ENCODE measurements at regions not wholly inside any gene's neighbourhood (a gene's known extent, or its start where the extent isn't known, plus 50 kb on each side); places are given as distances from the start of the nearest gene placed in this dataset.

GRCh38 chr14:101362529-101363260 lies 198.6 kb upstream of the DIO3 start:
- no peak for DNase-seq (ENCODE audit: extremely low read depth in 1 of 2, low read depth in 1 of 2)

DNA sequence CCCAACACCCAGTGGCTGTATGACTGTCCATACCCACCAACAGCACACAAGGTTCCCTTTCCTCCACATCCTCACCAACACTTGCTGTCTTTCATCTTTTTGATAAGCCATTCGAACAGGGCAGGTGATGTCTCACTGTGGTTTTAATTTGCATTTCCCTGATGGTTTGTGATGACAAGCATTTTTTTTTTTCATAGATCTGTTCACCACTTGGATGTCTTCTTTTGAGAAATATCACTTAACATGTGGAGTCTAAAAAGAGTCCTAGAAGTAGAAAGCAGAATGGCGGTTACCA lies 198.1 kb upstream of the DIO3 start:
- DNase-seq (ENCODE audit: extremely low read depth in 1 of 2, low read depth in 1 of 2), result no peak

GRCh38 chr14:101363880-101364391 lies 197.4 kb upstream of the DIO3 start:
- no peak for DNase-seq (ENCODE audit: extremely low read depth in 1 of 2, low read depth in 1 of 2)

GRCh38 chr14:101364503-101365328 lies 196.6 kb upstream of the DIO3 start:
- DNase-seq (ENCODE audit: extremely low read depth in 1 of 2, low read depth in 1 of 2), result no peak

DNA sequence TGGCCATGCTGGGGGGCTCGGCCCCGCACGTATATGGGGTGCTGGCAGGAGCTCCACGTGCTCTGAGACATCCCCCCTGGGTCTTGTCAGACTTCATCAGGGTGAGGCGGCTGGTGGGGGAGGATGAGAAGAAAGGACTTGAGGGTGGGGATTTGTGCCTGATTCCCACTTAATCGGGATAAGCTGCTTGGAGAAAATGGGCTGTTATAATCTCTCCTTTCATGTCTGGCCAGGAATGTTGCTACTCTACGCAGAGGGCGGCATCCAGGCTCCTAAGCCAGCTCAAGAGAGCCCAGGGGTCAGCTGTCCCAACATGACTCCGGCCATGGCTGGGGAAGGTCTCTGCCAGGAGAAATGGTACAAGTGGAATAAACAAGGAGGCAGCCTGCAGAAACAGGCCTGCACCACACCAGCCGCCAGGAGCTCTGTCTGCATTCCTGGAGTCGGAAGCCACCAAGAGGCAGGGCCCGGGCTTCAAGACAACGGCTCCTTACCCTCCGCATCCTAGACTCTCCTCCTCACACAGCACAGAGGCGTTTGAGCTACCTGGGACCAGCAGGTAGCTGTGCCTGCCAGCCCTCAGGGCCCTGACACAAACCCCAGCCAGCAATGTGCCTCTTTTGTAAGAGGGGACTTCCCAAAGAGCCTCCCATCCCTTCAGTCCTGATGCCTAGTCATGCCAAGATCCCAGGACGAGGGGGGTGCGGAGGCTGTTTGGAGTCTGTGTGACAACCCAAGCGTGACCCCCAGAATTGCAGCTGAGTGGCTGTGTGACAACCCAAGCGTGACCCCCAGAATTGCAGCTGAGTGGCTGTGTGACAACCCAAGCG lies 195.8 kb upstream of the DIO3 start:
- no peak for DNase-seq (ENCODE audit: extremely low read depth in 1 of 2, low read depth in 1 of 2)

DNA sequence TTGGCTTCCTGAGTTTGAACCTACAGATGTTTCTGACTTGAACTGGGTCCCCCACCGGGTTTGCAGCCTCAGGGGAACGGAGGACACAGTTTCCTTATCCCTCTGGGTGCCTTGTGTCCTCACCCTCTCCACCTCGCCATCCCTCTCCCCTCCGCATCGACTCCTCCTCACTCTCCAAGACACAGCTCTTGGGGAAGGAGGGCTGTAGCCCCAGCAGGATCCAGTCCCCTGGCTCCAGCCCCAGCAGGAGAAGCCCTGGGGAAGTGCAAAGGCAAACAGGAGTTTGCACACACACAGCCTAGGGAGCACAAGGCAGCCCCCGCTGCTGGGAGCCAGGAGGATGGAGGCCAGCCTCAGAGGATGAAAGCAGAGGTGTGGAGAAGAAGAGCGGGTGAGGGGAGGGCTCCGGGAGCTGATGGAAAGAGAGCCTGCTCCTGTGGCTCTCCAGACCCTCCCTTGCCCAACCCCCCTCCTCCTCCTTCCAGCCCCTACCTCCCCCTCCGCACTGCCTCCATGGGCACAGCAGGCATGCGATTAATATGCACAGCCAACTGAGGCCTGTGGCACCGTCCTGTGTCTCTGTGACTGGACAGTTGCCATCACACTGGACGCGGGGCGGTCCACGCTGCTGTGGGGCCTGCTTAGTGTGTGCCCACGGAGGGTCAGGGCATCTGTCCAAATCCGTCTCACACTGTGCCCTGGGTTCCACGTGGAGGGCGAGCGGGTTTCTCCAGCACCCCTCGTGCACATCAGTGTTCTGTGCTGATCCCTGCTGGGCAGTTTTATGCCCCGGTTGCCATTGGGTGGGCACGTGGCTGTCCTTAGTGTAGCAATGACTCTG lies 193.7 kb upstream of the DIO3 start:
- DNase-seq (ENCODE audit: extremely low read depth in 1 of 2, low read depth in 1 of 2), result no peak

GRCh38 chr14:101368629-101369028 lies 192.7 kb upstream of the DIO3 start:
- DNase-seq (ENCODE audit: extremely low read depth in 1 of 2, low read depth in 1 of 2), result no peak

DNA sequence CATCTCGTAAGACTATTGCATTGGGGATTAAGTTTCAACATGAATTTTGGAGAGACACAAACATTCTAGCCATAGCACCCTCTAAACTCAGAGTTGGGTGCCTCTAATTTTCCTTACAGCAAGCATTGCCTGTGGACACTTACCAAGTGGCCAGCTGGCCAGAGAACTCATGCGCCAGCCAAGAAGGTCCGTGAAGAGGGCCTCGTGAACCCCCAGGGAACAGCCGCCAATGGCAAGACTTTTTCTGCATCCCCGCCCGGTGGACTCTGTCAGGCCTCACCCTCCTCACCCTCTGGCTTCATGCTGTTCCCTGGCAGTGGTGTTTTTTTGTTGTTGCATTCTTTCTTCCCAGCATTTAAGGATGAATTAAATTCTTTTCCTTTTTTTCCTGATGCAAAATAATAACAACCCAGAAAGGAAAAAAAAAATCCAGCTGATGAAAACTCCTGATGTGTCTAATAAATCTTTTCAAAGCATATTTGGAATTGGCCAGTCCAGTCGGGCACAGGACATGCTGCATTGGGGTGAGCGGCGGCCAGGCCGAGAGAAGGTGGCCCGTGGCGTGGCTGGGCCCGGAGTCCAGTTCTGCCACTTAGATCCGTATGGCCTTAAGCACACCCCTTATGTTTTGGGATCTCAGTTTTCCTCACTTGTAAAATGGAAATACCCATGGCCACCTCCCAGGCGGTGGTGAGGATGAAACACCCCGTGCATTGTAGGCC lies 191.9 kb upstream of the DIO3 start:
- no peak for DNase-seq (ENCODE audit: extremely low read depth in 1 of 2, low read depth in 1 of 2)

GRCh38 chr14:101369916-101370592 lies 191.2 kb upstream of the DIO3 start:
- DNase-seq (ENCODE audit: extremely low read depth in 1 of 2, low read depth in 1 of 2), result no peak

GRCh38 chr14:101370593-101371569 lies 190.4 kb upstream of the DIO3 start:
- no peak for DNase-seq (ENCODE audit: extremely low read depth in 1 of 2, low read depth in 1 of 2)

DNA sequence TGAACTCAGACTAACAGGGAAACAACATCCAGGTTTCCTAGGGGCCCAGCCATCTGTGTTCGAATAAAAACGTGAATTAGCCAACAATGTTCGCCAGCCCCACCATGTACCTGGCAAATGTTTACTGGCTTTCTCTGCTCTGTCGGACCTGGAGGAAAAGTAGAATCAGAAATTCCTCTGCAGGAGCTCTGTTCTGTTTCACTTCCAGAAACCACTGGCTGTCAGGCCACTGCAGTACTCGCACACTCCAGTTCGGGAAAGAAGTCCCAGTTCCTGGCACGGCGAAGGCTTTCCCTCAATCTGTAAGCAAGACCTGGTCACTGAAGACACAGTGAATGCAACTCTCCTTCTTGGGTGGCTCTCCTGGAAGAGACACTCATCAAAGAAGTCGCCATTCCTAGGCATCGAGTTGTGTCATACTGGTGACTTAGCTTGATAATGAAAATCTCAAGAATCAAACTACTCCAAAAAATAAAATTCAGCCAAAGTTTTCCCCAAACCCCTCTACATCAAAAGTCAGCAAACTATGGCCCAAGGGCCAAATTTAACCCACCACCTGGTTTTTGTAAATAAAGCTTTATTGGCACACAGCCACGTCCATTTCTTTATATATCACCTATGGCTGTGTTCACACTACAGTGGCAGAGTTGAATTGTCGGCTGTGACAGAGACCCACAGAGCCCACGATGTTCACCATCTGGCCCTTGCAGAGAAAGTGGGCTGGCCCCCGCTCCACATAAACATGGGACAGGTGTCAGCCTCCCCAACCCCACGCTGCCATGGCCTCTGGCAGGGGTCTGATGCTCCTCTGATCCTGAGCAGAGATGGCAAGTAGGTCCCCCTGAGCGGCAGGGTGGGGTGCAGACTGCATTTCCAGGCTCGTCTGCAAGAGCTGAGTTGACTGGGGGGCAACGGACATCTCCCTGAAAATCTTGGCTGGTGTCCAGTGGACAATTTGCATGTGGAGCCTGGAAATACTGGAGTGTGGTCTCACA lies 189.2 kb upstream of the DIO3 start:
- DNase-seq (ENCODE audit: extremely low read depth in 1 of 2, low read depth in 1 of 2), result no peak

- DNase-seq (ENCODE audit: extremely low read depth in 1 of 2, low read depth in 1 of 2), result no peak
Measured at GRCh38 chr14:101372894-101373620, 188.2 kb upstream of the DIO3 start.

DNA sequence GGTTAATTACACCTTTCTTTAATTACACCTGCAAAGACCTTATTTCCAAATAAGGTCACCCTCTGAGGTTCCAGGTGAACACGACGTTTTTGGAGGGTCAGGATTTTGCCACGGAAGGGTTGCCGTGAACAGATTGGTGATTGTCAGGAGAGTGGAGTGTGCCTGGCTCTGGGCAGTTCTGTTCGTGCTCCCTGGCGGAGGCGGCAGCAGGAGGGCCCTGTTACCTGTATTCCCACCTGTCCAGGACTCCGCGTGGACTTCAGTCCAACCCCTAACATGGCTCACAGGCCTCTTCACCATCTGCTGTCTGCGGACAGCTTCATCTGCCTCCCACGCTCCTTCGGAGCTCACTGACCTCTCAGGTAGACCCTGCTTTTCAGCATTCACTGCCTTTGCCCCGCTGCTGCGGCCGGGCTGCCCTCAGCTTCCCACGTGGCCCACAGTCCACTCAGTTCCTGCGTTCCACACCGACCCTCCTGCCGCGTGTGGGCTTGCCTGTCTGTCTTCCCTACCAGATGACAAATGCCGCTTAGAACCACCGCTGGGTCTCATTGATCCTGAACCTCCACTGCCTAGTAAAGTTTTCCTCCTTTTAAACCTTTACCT lies 187.5 kb upstream of the DIO3 start:
- no peak for DNase-seq (ENCODE audit: extremely low read depth in 1 of 2, low read depth in 1 of 2)

GRCh38 chr14:101374373-101375338 lies 186.6 kb upstream of the DIO3 start:
- DNase-seq (ENCODE audit: extremely low read depth in 1 of 2, low read depth in 1 of 2), result no peak

- no peak for DNase-seq (ENCODE audit: extremely low read depth in 1 of 2, low read depth in 1 of 2)
Measured at GRCh38 chr14:101377069-101377468, 184.2 kb upstream of the DIO3 start.
